ENCODE measurements at regions not wholly inside any gene's neighbourhood (a gene's known extent, or its start where the extent isn't known, plus 50 kb on each side); places are given as distances from the start of the nearest gene placed in this dataset.
"Not testable (repeated sequence)": the region's sequence is repeated elsewhere in the genome, so short reads cannot be mapped to it uniquely, and the experiment has no call there.

DNA sequence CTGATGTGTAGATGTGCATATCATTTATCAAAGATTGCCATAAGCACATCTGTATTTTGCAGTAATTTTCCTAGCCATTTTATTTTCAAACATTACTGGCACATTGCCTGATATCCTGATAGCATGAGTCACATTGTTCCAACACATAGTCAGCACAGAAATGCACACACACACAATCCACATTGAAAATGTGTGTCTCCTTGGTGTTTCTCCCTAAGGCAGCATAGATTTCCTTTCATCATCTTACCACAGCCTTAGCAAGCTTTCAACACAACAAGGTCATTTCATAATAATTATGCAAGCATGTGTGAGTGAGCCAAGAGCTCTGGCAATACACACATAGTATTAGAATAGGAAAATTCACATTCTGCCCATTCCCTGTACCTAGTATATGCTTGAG, 245.4 kb upstream of the MEIS1 start:
- no peak overlapping the region for H3K27ac ChIP-seq
- DNase-seq (ENCODE audit: low spot score), result no peak
- TF ChIP-seq, protein P1, sequence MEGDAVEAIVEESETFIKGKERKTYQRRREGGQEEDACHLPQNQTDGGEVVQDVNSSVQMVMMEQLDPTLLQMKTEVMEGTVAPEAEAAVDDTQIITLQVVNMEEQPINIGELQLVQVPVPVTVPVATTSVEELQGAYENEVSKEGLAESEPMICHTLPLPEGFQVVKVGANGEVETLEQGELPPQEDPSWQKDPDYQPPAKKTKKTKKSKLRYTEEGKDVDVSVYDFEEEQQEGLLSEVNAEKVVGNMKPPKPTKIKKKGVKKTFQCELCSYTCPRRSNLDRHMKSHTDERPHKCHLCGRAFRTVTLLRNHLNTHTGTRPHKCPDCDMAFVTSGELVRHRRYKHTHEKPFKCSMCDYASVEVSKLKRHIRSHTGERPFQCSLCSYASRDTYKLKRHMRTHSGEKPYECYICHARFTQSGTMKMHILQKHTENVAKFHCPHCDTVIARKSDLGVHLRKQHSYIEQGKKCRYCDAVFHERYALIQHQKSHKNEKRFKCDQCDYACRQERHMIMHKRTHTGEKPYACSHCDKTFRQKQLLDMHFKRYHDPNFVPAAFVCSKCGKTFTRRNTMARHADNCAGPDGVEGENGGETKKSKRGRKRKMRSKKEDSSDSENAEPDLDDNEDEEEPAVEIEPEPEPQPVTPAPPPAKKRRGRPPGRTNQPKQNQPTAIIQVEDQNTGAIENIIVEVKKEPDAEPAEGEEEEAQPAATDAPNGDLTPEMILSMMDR (IDR thresholded peaks at IDR 0.05), result no peak
- H3K4me3 ChIP-seq, result no peak overlapping the region

DNA sequence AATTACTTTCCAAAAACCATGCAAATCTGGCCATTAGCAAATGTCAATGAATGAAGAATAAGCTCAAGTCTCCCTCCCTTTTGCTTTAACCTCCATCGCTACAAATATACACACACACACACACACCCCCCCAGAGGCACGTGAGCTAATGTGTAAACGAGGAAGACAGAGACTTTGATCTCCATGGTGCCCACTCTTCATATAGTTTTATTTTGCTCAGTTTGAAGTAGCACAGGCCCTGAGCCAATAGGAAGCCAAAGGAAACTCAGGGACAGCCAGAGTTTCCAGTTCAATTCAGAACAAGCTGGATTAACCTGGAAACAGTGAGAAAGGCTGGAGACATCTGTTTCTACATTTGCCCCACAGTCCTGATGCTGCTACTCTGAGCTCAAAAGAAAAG, 248.4 kb upstream of the MEIS1 start:
- Histone ChIP-seq H3K4me3 (no peak overlapping the region), H3K27ac (no peak overlapping the region)
- TF ChIP-seq, protein P1 (IDR thresholded peaks at IDR 0.05), result no peak
- DNase-seq (ENCODE audit: low spot score), result no peak

DNA sequence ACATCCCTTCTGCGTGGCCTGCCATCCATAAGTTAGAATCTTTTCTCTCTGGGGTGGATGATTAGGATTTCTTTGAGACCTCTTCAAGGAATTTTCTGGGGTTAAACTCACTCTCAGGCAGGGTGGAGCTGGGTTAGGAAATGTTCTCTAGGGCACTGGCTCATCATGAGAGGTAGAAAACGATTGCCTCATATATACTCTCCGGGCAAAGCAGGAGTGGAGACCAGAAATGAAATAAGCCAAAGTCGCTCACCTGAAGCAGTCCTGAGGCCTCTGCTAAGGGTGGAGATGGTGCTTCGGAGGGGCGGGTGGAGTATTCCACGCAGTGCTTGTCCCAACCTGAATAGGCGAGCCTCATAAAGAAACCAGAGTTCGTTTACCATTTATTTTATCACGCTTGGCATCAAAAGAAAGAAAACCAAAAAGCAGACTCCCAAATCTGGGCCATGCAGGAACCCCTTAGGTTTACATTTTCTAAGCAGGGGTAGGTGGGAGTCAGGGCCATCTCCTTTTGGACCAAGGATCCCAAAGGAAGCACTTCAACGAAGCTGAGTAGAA, 249.3 kb upstream of the MEIS1 start:
- H3K4me3 ChIP-seq, result no peak overlapping the region

DNA sequence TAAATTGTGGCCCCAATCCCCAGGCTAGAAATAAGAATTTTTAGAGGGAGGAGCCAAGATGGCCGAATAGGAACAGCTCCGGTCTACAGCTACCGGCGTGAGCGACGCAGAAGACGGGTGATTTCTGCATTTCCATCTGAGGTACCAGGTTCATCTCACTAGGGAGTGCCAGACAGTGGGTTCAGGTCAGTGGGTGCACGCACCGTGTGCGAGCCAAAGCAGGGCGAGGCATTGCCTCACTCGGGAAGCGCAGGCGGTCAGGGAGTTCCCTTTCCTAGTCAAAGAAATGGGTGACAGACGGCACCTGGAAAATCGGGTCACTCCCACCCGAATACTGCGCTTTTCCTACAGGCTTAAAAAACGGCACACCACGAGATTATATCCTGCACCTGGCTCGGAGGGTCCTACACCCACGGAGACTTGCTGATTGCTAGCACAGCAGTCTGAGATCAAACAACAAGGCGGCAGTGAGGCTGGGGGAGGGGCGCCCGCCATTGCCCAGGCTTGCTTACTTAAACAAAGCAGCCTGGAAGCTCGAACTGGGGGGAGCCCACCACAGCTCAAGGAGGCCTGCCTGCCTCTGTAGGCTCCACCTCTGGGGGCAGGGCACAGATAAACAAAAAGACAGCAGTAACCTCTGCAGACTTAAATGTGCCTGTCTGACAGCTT, 257.7 kb upstream of the MEIS1 start:
- DNase-seq (ENCODE audit: low spot score); H3K4me3 ChIP-seq; H3K27ac ChIP-seq: not testable (repeated sequence)

More for the DNA sequence above, 249.3 kb upstream of the MEIS1 start:
- H3K27ac ChIP-seq, result no peak overlapping the region
- no peak for DNase-seq (ENCODE audit: low spot score)
- TF ChIP-seq, protein P1 (IDR thresholded peaks at IDR 0.05), result no peak

DNA sequence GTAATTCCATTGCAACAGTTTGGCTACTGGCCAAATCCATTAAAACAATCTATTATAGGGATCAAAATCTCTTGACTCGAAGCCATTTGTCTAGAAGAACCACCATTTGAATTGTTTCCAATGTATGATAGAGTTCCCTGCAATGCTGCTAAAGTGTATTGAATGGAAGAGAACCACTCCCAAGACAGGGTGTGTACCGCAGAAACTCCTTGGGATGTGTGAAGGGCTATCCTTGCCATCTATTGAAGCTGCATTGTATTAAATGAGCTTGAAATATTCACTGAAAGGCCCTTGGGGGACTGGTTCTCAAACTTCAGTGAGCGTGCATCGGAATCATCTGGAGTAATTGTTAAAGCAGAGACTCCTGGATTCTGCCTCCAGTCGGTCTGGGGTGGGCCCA, 260.4 kb upstream of the MEIS1 start:
- no peak for DNase-seq (ENCODE audit: low spot score)
- no peak overlapping the region for H3K27ac ChIP-seq

DNA sequence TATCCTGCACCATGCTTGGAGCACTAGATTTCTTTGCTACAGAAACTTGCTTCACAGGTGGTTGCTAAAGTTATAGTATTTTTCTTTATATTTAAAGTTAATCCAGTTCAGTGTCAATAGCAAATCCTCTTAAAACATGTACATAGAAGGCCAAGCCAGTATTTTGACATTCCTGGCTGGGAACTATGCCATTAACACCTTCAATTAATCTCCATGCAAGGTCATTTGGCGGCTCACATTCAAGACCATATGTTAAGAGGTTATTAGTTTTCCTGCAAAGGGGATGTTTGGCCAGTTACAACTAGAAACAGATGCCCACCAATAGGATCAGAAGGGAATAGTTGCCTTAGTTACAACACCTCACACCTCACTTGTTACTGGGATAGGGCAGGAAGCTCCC, 261.3 kb upstream of the MEIS1 start:
- TF ChIP-seq, protein P1 (IDR thresholded peaks at IDR 0.05), result no peak
- no peak overlapping the region for H3K4me3 ChIP-seq
- H3K27ac ChIP-seq, result no peak overlapping the region
- DNase-seq (ENCODE audit: low spot score), result no peak

More for the DNA sequence above, 260.4 kb upstream of the MEIS1 start:
- no peak overlapping the region for H3K4me3 ChIP-seq
- TF ChIP-seq, protein P1 (IDR thresholded peaks at IDR 0.05), result no peak

DNA sequence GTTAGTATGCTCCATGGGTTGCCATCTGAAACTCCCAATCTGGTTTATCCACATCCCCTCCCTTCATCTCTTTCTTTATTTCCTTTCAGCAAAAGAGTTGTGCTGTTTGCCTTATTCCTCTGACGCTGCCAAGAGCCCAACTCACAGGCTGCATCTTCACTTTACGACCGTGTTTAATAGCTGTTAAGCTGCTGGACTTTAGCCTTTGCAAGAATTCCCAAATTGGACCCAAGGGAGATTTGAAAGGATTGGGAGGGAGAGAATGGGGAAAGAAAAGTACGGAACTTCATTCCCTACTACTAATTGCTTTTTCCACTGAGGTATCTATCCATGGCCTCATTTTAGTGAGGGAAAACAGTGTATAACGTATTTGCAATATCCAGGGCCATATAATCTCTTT, 263.4 kb upstream of the MEIS1 start:
- H3K27ac ChIP-seq, result no peak overlapping the region
- H3K4me3 ChIP-seq, result no peak overlapping the region
- DNase-seq (ENCODE audit: low spot score), result no peak
- TF ChIP-seq, protein P1 (IDR thresholded peaks at IDR 0.05), result no peak

Data from coronary artery (tissue), 2 donors.